ENCODE measurements at regions not wholly inside any gene's neighbourhood (a gene's known extent, or its start where the extent isn't known, plus 50 kb on each side); places are given as distances from the start of the nearest gene placed in this dataset.

DNA sequence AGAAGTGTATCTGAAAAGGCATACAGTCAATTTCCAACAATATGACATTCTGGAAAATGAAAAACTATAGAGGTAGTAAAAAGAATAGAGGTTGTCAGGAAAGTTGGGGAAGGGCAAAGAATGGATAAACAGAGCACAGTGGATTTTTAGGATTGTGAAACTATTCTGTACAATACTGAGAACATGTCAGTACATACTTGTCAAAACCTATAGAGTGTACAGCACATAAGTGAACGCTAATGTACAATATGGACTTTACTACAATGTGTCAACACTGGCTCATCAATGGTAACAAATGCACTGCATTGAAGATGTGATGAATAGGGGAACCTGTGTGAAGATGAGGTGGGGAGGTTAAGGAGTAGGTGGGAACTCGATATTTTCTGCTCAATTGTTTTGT, 483.0 kb upstream of the PFKP start:
- Histone ChIP-seq H3K27me3 (ENCODE audit: insufficient read depth, low read length, poor library complexity) (no peaks in the 10 kb centered on the region), H3K36me3 (ENCODE audit: insufficient read depth, low read length) (no peaks in the 10 kb centered on the region), H3K4me1 (ENCODE audit: insufficient read depth, low read length) (no peaks in the 10 kb centered on the region), H3K9ac (ENCODE audit: low read depth, low read length) (no peak overlapping the region), H3K79me2 (ENCODE audit: insufficient read depth, low read length) (no peaks in the 10 kb centered on the region), H3K4me3 (ENCODE audit: low read depth in 1 of 2, low read length in 2 of 2) (no peak overlapping the region), H3K9me3 (ENCODE audit: insufficient read depth, low read length, severe bottlenecking) (no peaks in the 10 kb centered on the region), H4K20me1 (ENCODE audit: insufficient read depth, low read length) (no peaks in the 10 kb centered on the region), H3K4me2 (ENCODE audit: insufficient read depth, low read length) (no peak overlapping the region), H3K27ac (ENCODE audit: low read length) (no peak overlapping the region), H2AFZ (ENCODE audit: low read depth, low read length) (no peak overlapping the region)
- TF ChIP-seq EZH2 (IDR thresholded peaks at IDR 0.05; ENCODE audit: borderline replicate concordance, low read depth, low read length, severe bottlenecking), result no peak
- TF ChIP-seq, protein P1, sequence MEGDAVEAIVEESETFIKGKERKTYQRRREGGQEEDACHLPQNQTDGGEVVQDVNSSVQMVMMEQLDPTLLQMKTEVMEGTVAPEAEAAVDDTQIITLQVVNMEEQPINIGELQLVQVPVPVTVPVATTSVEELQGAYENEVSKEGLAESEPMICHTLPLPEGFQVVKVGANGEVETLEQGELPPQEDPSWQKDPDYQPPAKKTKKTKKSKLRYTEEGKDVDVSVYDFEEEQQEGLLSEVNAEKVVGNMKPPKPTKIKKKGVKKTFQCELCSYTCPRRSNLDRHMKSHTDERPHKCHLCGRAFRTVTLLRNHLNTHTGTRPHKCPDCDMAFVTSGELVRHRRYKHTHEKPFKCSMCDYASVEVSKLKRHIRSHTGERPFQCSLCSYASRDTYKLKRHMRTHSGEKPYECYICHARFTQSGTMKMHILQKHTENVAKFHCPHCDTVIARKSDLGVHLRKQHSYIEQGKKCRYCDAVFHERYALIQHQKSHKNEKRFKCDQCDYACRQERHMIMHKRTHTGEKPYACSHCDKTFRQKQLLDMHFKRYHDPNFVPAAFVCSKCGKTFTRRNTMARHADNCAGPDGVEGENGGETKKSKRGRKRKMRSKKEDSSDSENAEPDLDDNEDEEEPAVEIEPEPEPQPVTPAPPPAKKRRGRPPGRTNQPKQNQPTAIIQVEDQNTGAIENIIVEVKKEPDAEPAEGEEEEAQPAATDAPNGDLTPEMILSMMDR (IDR thresholded peaks at IDR 0.05; ENCODE audit: borderline replicate concordance, extremely low read depth, low read length, poor library complexity, severe bottlenecking), result no peak
- DNase-seq, result no peak
- ATAC-seq (ENCODE audit: insufficient read depth, low read depth), result no peak

DNA sequence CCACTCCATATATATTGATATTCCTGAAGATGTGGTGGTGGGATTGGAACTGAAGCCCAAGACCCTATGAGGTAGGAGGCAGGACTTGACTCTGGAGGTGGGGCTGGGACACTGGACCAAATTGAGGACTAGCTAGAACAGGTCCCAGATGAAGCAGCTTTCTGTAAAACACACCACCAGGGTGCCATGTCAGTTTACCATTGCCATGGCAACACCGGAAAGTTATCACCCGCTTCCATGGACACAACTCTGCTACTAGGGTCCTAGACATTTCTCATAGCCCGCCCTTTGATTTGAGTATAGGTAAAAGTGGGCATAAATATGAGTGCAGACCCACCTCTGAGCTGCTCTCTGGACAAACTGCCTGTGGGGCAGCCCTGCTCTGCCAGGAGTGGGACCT, 490.5 kb upstream of the PFKP start:
- DNase-seq, result no peak
- TF ChIP-seq, protein P1 (IDR thresholded peaks at IDR 0.05; ENCODE audit: borderline replicate concordance, extremely low read depth, low read length, poor library complexity, severe bottlenecking), result no peak
- no peak for TF ChIP-seq EZH2 (IDR thresholded peaks at IDR 0.05; ENCODE audit: borderline replicate concordance, low read depth, low read length, severe bottlenecking)

DNA sequence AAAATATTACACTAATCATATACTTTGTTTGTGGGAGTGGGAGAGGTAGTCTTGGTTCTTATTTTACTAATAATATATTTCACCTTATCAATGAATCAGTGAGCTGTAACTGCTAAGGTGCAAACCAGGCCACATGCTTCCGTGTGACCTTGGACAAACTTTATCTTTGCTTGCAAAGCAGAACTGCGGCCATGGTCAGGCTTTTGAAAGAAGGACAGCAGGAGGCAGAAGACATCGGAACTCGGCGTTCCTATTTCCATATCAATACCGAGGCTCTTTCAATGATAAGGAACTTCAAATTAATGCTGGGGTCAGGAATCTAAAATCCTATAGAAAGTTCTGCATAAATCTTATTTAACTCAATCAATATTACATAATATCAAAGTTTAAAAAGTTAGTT, 491.9 kb upstream of the PFKP start:
- Histone ChIP-seq H3K27ac (ENCODE audit: low read length) (no peak overlapping the region), H3K9ac (ENCODE audit: low read depth, low read length) (no peak overlapping the region), H3K27me3 (ENCODE audit: insufficient read depth, low read length, poor library complexity) (no peaks in the 10 kb centered on the region), H3K4me1 (ENCODE audit: insufficient read depth, low read length) (no peaks in the 10 kb centered on the region), H3K36me3 (ENCODE audit: insufficient read depth, low read length) (no peaks in the 10 kb centered on the region), H3K9me3 (ENCODE audit: insufficient read depth, low read length, severe bottlenecking) (no peaks in the 10 kb centered on the region), H2AFZ (ENCODE audit: low read depth, low read length) (no peak overlapping the region), H3K79me2 (ENCODE audit: insufficient read depth, low read length) (no peaks in the 10 kb centered on the region), H4K20me1 (ENCODE audit: insufficient read depth, low read length) (no peaks in the 10 kb centered on the region), H3K4me3 (ENCODE audit: low read depth in 1 of 2, low read length in 2 of 2) (no peak overlapping the region), H3K4me2 (ENCODE audit: insufficient read depth, low read length) (no peak overlapping the region)
- no peak for TF ChIP-seq EZH2 (IDR thresholded peaks at IDR 0.05; ENCODE audit: borderline replicate concordance, low read depth, low read length, severe bottlenecking)
- TF ChIP-seq, protein P1 (IDR thresholded peaks at IDR 0.05; ENCODE audit: borderline replicate concordance, extremely low read depth, low read length, poor library complexity, severe bottlenecking), result no peak
- DNase-seq (no peak), ATAC-seq (ENCODE audit: insufficient read depth, low read depth) (no peak)

More for the DNA sequence above, 490.5 kb upstream of the PFKP start:
- Histone ChIP-seq H3K36me3 (ENCODE audit: insufficient read depth, low read length) (no peaks in the 10 kb centered on the region), H2AFZ (ENCODE audit: low read depth, low read length) (no peak overlapping the region), H3K27me3 (ENCODE audit: insufficient read depth, low read length, poor library complexity) (no peaks in the 10 kb centered on the region), H3K4me2 (ENCODE audit: insufficient read depth, low read length) (no peak overlapping the region), H3K4me3 (ENCODE audit: low read depth in 1 of 2, low read length in 2 of 2) (no peak overlapping the region), H3K79me2 (ENCODE audit: insufficient read depth, low read length) (no peaks in the 10 kb centered on the region), H3K9ac (ENCODE audit: low read depth, low read length) (no peak overlapping the region), H3K4me1 (ENCODE audit: insufficient read depth, low read length) (no peaks in the 10 kb centered on the region), H3K9me3 (ENCODE audit: insufficient read depth, low read length, severe bottlenecking) (no peaks in the 10 kb centered on the region), H4K20me1 (ENCODE audit: insufficient read depth, low read length) (no peaks in the 10 kb centered on the region), H3K27ac (ENCODE audit: low read length) (no peak overlapping the region)
- no peak for ATAC-seq (ENCODE audit: insufficient read depth, low read depth)

DNA sequence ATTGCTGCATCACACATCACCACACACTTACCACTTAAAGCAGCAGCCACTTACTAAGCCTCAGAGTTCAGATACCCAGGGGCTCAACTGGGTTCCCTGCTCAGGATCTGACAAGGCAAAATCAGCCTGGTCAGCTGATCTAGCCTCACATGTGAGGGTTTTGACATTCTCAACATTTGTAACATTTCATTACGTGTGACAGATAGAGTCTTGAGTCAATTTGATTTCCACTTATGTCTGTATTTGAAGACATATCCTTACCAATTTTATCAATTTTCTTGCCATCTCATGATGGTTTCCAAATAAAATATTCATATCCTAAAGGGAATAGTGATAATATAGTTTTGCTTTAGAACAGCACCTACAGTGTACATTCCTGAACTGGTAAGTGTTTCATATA, 494.7 kb upstream of the PFKP start:
- Histone ChIP-seq H3K79me2 (ENCODE audit: insufficient read depth, low read length) (no peaks in the 10 kb centered on the region), H3K36me3 (ENCODE audit: insufficient read depth, low read length) (no peaks in the 10 kb centered on the region), H3K4me1 (ENCODE audit: insufficient read depth, low read length) (no peaks in the 10 kb centered on the region), H3K9me3 (ENCODE audit: insufficient read depth, low read length, severe bottlenecking) (no peaks in the 10 kb centered on the region), H2AFZ (ENCODE audit: low read depth, low read length) (no peak overlapping the region), H3K27ac (ENCODE audit: low read length) (no peak overlapping the region), H3K4me3 (ENCODE audit: low read depth in 1 of 2, low read length in 2 of 2) (no peak overlapping the region), H3K27me3 (ENCODE audit: insufficient read depth, low read length, poor library complexity) (no peaks in the 10 kb centered on the region), H3K9ac (ENCODE audit: low read depth, low read length) (no peak overlapping the region), H3K4me2 (ENCODE audit: insufficient read depth, low read length) (no peak overlapping the region), H4K20me1 (ENCODE audit: insufficient read depth, low read length) (no peaks in the 10 kb centered on the region)
- DNase-seq (no peak), ATAC-seq (ENCODE audit: insufficient read depth, low read depth) (no peak)
- TF ChIP-seq, protein P1 (IDR thresholded peaks at IDR 0.05; ENCODE audit: borderline replicate concordance, extremely low read depth, low read length, poor library complexity, severe bottlenecking), result no peak
- TF ChIP-seq EZH2 (IDR thresholded peaks at IDR 0.05; ENCODE audit: borderline replicate concordance, low read depth, low read length, severe bottlenecking), result no peak

Data from DND-41 (cell line).